B cell (primary cell): ENCODE measurements at regions not wholly inside any gene's neighbourhood (a gene's known extent, or its start where the extent isn't known, plus 50 kb on each side); places are given as distances from the start of the nearest gene placed in this dataset.

Experiments
- EZH2 ChIP-seq: IDR thresholded peaks from 2 replicates; pipeline ENCODE4 v1.6.1; 2012; ENCODE audit warnings: borderline replicate concordance, low read depth, mild to moderate bottlenecking, moderate library complexity, low read length; ENCODE audit not compliant: insufficient read depth, poor library complexity, severe bottlenecking
- TF ChIP-seq, protein P1 (sequence below): fragments of 200-600 bp; IDR thresholded peaks from one replicate; pipeline ENCODE4 v1.8.0; 2022; ENCODE audit warnings: antibody characterized with exemption, mild to moderate bottlenecking

DNA sequence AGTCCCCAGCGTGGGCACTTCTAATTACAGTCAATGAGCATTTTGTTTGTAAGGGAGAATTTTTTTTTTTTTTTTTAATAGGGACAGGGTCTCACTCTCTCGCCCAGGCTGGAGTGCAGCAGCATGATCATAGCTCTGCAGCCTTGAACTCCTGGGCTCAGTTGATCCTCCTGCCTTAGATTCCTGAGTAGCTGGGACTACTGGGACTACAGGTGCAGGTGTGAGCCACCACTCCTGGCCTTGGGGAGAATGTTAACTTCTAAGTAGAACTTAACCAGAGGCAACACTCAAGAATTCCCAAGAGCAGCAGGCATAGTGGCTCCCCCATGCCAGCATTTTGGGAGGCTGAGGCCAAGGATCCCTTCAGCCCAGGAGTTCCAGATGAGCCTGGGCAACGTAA is 52.9 kb upstream of the ZNF217 start:
- TF ChIP-seq, protein P1, sequence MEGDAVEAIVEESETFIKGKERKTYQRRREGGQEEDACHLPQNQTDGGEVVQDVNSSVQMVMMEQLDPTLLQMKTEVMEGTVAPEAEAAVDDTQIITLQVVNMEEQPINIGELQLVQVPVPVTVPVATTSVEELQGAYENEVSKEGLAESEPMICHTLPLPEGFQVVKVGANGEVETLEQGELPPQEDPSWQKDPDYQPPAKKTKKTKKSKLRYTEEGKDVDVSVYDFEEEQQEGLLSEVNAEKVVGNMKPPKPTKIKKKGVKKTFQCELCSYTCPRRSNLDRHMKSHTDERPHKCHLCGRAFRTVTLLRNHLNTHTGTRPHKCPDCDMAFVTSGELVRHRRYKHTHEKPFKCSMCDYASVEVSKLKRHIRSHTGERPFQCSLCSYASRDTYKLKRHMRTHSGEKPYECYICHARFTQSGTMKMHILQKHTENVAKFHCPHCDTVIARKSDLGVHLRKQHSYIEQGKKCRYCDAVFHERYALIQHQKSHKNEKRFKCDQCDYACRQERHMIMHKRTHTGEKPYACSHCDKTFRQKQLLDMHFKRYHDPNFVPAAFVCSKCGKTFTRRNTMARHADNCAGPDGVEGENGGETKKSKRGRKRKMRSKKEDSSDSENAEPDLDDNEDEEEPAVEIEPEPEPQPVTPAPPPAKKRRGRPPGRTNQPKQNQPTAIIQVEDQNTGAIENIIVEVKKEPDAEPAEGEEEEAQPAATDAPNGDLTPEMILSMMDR = no peak
- no peak for TF ChIP-seq EZH2
